ENCODE measurements at regions not wholly inside any gene's neighbourhood (a gene's known extent, or its start where the extent isn't known, plus 50 kb on each side); places are given as distances from the start of the nearest gene placed in this dataset.

DNA sequence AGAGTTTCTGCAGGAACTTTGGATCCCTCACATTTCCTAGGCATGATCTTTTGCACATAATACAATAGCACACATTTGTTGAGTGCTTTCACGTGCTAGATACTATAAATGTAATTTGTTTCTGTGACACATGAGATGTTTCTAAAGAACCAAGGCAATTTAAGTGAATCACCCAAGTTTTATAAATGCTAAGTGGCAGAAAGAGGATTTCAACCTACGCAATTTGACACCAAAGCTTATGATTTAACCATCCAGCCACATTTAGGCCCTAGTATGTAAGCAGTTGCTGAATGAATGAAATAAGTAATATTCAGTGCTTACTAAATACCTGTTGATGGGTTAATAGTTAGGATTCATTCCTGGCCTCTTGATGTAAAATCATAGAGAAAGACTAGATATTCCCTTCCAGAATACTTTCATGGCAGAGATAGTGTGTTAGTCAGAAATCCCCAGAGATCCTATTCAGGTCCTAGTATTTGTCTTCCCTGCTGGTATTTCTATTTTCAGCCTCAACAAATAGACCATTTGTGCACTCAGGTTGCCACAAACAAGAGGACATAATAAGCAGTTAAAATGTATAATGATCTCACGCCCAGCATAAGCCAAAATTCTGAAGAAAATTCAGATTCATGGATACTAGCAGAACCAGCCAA is 572.6 kb downstream of the IPMK start:
- no peaks in the 10 kb centered on the region for H3K36me3 ChIP-seq (ENCODE audit: control insufficient read depth in 2 of 3, insufficient read depth in 3 of 3, low read length in 3 of 3)
- H3K4me3 ChIP-seq (ENCODE audit: low read length) = no peak overlapping the region
- H3K27me3 ChIP-seq (ENCODE audit: control insufficient read depth in 2 of 2, insufficient read depth in 2 of 2, low read length in 2 of 2) = no peaks in the 10 kb centered on the region
- intact Hi-C loops (cut with micrococcal nuclease) = no loop called here
- no peaks in the 10 kb centered on the region for H3K9me3 ChIP-seq (ENCODE audit: control insufficient read depth in 2 of 3, low read length in 3 of 3)
- CTCF ChIA-PET = no interaction called here
- H3K4me1 ChIP-seq (ENCODE audit: control insufficient read depth in 2 of 2, insufficient read depth in 2 of 2, low read length in 2 of 2) = no peaks in the 10 kb centered on the region
- no peak overlapping the region for H3K27ac Mint-ChIP-seq
- no peaks in the 10 kb centered on the region for H3K36me3 Mint-ChIP-seq
- H3K27ac ChIP-seq (ENCODE audit: low read depth, low read length) = no peak overlapping the region
- H3K4me3 Mint-ChIP-seq = no peak overlapping the region
- POLR2A ChIA-PET = no interaction called here
- H3K9me3 Mint-ChIP-seq = peaks cover 0 to 2% (median 0%) of the 10 kb centered on the region in 11 donors
- no peaks in the 10 kb centered on the region for H3K4me1 Mint-ChIP-seq
- no peak for ATAC-seq
- no peak for DNase-seq
- H3K27me3 Mint-ChIP-seq = no peaks in the 10 kb centered on the region

GRCh38 chr10:57692255-57692980 is 575.3 kb downstream of the IPMK start:
- H3K27ac Mint-ChIP-seq = no peak overlapping the region
- Histone ChIP-seq H3K27ac (ENCODE audit: low read depth, low read length) (no peak overlapping the region), H3K4me3 (ENCODE audit: low read length) (no peak overlapping the region), H3K27me3 (ENCODE audit: control insufficient read depth in 2 of 2, insufficient read depth in 2 of 2, low read length in 2 of 2) (no peaks in the 10 kb centered on the region), H3K4me1 (ENCODE audit: control insufficient read depth in 2 of 2, insufficient read depth in 2 of 2, low read length in 2 of 2) (no peaks in the 10 kb centered on the region), H3K9me3 (ENCODE audit: control insufficient read depth in 2 of 3, low read length in 3 of 3) (no peaks in the 10 kb centered on the region), H3K36me3 (ENCODE audit: control insufficient read depth in 2 of 3, insufficient read depth in 3 of 3, low read length in 3 of 3) (no peaks in the 10 kb centered on the region)
- no peaks in the 10 kb centered on the region for H3K27me3 Mint-ChIP-seq
- H3K9me3 Mint-ChIP-seq = peaks cover 0 to 2% (median 0%) of the 10 kb centered on the region in 11 donors
- DNase-seq = no peak
- H3K4me3 Mint-ChIP-seq = no peak overlapping the region
- CTCF ChIA-PET = no interaction called here
- ATAC-seq = no peak
- intact Hi-C loops (cut with micrococcal nuclease) = no loop called here
- no peaks in the 10 kb centered on the region for H3K4me1 Mint-ChIP-seq
- POLR2A ChIA-PET = no interaction called here
- no peaks in the 10 kb centered on the region for H3K36me3 Mint-ChIP-seq

DNA sequence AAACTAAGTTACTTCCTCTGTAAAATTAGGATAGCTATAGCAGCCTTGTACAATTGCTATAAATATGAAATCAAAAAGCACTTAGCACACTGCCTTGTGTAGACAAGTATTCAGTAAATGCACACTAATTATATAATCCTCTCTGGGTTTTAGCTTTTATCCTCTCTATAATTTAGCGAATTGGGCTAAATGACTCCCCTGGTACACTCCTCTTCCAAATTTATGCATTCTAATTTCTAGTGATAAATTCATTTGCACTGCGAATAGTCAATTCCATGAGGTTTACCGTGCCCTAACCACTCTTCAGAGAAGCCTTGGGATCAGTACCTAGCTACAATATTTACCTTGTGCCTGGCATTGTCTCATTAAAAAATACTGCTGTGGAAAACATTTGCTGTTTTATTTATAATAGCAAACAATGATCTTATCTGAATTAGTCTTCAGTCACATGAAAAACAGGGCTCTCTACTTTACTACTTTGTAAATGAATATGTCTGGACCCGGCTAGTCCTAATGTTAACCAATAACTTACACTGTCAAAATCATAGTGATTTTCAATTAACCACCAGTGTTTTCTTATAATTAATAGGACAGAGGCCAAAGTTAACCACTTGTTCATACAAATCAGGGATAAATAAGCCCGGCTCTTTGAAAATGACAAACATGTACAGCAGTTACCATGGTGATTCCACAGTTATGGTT is 577.9 kb downstream of the IPMK start:
- no peaks in the 10 kb centered on the region for H3K27me3 Mint-ChIP-seq
- POLR2A ChIA-PET = no interaction called here
- ATAC-seq (no peak), DNase-seq (no peak)
- no peaks in the 10 kb centered on the region for H3K36me3 Mint-ChIP-seq
- no peaks in the 10 kb centered on the region for H3K27me3 ChIP-seq (ENCODE audit: control insufficient read depth in 2 of 2, insufficient read depth in 2 of 2, low read length in 2 of 2)
- H3K4me3 ChIP-seq (ENCODE audit: low read length) = no peak overlapping the region
- no peak overlapping the region for H3K4me3 Mint-ChIP-seq
- intact Hi-C loops (cut with micrococcal nuclease) = no loop called here
- no peak overlapping the region for H3K27ac ChIP-seq (ENCODE audit: low read depth, low read length)
- H3K4me1 Mint-ChIP-seq = no peaks in the 10 kb centered on the region
- peaks cover 0 to 4% (median 0%) of the 10 kb centered on the region in 11 donors for H3K9me3 Mint-ChIP-seq
- no peaks in the 10 kb centered on the region for H3K4me1 ChIP-seq (ENCODE audit: control insufficient read depth in 2 of 2, insufficient read depth in 2 of 2, low read length in 2 of 2)
- H3K9me3 ChIP-seq (ENCODE audit: control insufficient read depth in 2 of 3, low read length in 3 of 3) = no peaks in the 10 kb centered on the region
- H3K36me3 ChIP-seq (ENCODE audit: control insufficient read depth in 2 of 3, insufficient read depth in 3 of 3, low read length in 3 of 3) = no peaks in the 10 kb centered on the region
- H3K27ac Mint-ChIP-seq = no peak overlapping the region
- CTCF ChIA-PET = no interaction called here

DNA sequence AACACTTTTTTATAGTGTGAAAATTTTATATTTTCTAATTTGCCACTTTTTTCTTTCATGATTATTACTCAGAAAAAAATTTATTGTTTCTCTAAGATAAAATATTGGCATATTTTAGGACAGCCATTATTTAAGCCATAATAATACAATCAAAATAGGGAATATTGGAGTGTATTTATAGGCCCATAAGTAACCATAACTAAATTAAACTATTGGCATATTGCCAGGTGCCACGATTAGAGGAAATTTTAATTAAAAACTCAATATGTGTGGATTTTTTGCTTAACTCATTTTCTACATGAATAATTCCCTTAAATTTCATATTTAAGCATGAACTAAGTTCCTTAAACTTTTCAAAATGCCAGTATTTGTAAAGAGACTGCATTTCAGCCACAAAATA is 587.8 kb downstream of the IPMK start:
- H3K4me3 ChIP-seq (ENCODE audit: low read length) = no peak overlapping the region

GRCh38 chr10:57675125-57675524 is 592.6 kb downstream of the IPMK start:
- DNase-seq = no peak
- H3K36me3 Mint-ChIP-seq = no peaks in the 10 kb centered on the region
- Histone ChIP-seq H3K36me3 (ENCODE audit: control insufficient read depth in 2 of 3, insufficient read depth in 3 of 3, low read length in 3 of 3) (no peaks in the 10 kb centered on the region), H3K4me1 (ENCODE audit: control insufficient read depth in 2 of 2, insufficient read depth in 2 of 2, low read length in 2 of 2) (no peaks in the 10 kb centered on the region), H3K27me3 (ENCODE audit: control insufficient read depth in 2 of 2, insufficient read depth in 2 of 2, low read length in 2 of 2) (no peaks in the 10 kb centered on the region), H3K27ac (ENCODE audit: low read depth, low read length) (no peak overlapping the region), H3K9me3 (ENCODE audit: control insufficient read depth in 2 of 3, low read length in 3 of 3) (no peaks in the 10 kb centered on the region), H3K4me3 (ENCODE audit: low read length) (no peak overlapping the region)
- POLR2A ChIA-PET = no interaction called here
- H3K27ac Mint-ChIP-seq = no peak overlapping the region
- no peaks in the 10 kb centered on the region for H3K27me3 Mint-ChIP-seq
- no peak for ATAC-seq
- peaks cover 0 to 11% (median 1%) of the 10 kb centered on the region in 11 donors for H3K9me3 Mint-ChIP-seq
- no peaks in the 10 kb centered on the region for H3K4me1 Mint-ChIP-seq
- intact Hi-C loops (cut with micrococcal nuclease) = no loop called here
- CTCF ChIA-PET = no interaction called here
- no peak overlapping the region for H3K4me3 Mint-ChIP-seq

More for the DNA sequence above, 587.8 kb downstream of the IPMK start:
- H3K9me3 ChIP-seq (ENCODE audit: control insufficient read depth in 2 of 3, low read length in 3 of 3) = no peaks in the 10 kb centered on the region
- no peaks in the 10 kb centered on the region for H3K4me1 ChIP-seq (ENCODE audit: control insufficient read depth in 2 of 2, insufficient read depth in 2 of 2, low read length in 2 of 2)
- no peaks in the 10 kb centered on the region for H3K36me3 ChIP-seq (ENCODE audit: control insufficient read depth in 2 of 3, insufficient read depth in 3 of 3, low read length in 3 of 3)
- Mint-ChIP-seq H3K36me3 (no peaks in the 10 kb centered on the region), H3K4me3 (no peak overlapping the region), H3K27me3 (no peaks in the 10 kb centered on the region), H3K4me1 (no peaks in the 10 kb centered on the region), H3K9me3 (peaks cover 0 to 11% (median 0%) of the 10 kb centered on the region in 11 donors), H3K27ac (no peak overlapping the region)
- no peak overlapping the region for H3K27ac ChIP-seq (ENCODE audit: low read depth, low read length)
- no peak for ATAC-seq
- ChIA-PET POLR2A (no interaction called here), CTCF (no interaction called here)
- DNase-seq = no peak
- intact Hi-C loops (cut with micrococcal nuclease) = no loop called here
- H3K27me3 ChIP-seq (ENCODE audit: control insufficient read depth in 2 of 2, insufficient read depth in 2 of 2, low read length in 2 of 2) = no peaks in the 10 kb centered on the region

DNA sequence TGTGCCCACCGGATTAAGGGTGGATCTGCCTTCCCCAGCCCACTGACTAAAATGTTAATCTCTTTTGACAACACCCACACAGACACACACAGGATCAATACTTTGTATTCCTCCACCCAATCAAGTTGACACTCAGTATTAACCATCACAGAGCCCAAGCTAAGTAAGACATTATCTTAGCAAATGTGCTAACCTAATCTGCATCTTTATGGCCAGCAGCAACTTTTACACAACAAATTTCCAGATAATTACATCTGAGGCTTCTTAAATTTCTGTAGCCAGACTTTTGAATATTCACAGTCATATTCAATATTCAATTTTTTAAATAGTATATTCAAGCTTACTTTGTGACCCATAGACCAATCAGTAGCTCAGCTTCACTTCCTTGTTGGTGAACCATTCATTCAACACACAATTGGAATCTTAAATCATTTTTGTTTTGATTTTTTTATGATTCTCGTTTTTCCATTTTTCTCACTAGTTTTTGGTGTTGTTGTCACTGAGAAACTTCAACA is 594.2 kb downstream of the IPMK start:
- H3K9me3 Mint-ChIP-seq = peaks cover 0 to 6% (median 2%) of the 10 kb centered on the region in 11 donors
- DNase-seq (no peak), ATAC-seq (no peak)
- H3K4me3 Mint-ChIP-seq = no peak overlapping the region
- no peaks in the 10 kb centered on the region for H3K4me1 Mint-ChIP-seq
- H3K27me3 ChIP-seq (ENCODE audit: control insufficient read depth in 2 of 2, insufficient read depth in 2 of 2, low read length in 2 of 2) = no peaks in the 10 kb centered on the region
- H3K4me3 ChIP-seq (ENCODE audit: low read length) = no peak overlapping the region
- CTCF ChIA-PET = no interaction called here
- POLR2A ChIA-PET = no interaction called here
- H3K27me3 Mint-ChIP-seq = no peaks in the 10 kb centered on the region
- H3K36me3 ChIP-seq (ENCODE audit: control insufficient read depth in 2 of 3, insufficient read depth in 3 of 3, low read length in 3 of 3) = no peaks in the 10 kb centered on the region
- no peak overlapping the region for H3K27ac ChIP-seq (ENCODE audit: low read depth, low read length)
- no peaks in the 10 kb centered on the region for H3K9me3 ChIP-seq (ENCODE audit: control insufficient read depth in 2 of 3, low read length in 3 of 3)
- no peak overlapping the region for H3K27ac Mint-ChIP-seq
- no peaks in the 10 kb centered on the region for H3K36me3 Mint-ChIP-seq
- H3K4me1 ChIP-seq (ENCODE audit: control insufficient read depth in 2 of 2, insufficient read depth in 2 of 2, low read length in 2 of 2) = no peaks in the 10 kb centered on the region
- intact Hi-C loops (cut with micrococcal nuclease) = no loop called here
